CD4-positive, alpha-beta T cell treated with Interleukin-15 for 4 hours (primary cell): ENCODE measurements at regions not wholly inside any gene's neighbourhood (a gene's known extent, or its start where the extent isn't known, plus 50 kb on each side); places are given as distances from the start of the nearest gene placed in this dataset.
A peak's percentile ranks its signal among the peaks of the same experiment; 100 is the strongest.

Experiments
- DNase-seq: peaks from one replicate; pipeline ENCODE4 v3.0.0-alpha.2; 2020; ENCODE audit warnings: low spot score

GRCh38 chr17:31704483-31704882 lies 154.6 kb downstream of the COPRS start:
- no peak for DNase-seq

DNA sequence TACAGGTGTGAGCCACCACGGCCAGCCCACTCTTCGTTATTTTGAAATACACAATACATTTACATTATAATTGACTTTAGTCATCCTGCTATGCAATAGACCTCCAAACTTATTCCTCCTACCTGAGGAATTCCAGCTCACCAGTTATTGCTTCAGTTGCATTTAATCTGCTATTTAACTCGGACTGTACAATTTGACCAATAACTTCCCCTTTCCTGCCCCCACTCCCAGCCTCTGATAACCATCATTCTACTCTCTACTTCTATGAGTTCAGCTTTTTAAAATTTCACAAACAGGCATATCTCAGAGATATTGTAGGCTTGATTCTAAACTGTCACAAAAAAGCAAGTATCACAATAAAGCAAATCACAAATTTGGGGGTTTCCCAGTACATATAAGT lies 157.0 kb downstream of the COPRS start:
- DNase-seq: no peak

DNA sequence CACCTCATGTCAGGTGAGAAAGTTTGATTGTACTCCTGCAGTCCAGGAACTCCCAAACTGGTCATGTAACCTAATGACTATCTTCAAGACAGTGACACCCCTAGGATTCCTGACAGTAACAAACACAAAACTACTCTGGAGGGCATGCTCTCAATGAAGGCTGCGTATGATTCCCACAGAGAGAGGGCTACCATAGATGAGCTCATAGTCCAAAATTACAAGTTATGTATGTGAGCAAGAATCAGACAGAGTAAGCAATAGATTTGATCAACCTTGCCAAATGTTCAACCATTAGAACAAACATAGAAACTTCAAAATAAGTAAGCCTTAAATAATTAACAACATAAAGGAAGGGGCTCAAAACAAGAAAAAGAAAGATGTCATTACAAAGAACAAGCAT lies 158.1 kb downstream of the COPRS start:
- no peak for DNase-seq

GRCh38 chr17:31699886-31700285 lies 159.2 kb downstream of the COPRS start:
- DNase-seq: no peak

GRCh38 chr17:31699281-31699680 lies 159.8 kb downstream of the COPRS start:
- DNase-seq: no peak

DNA sequence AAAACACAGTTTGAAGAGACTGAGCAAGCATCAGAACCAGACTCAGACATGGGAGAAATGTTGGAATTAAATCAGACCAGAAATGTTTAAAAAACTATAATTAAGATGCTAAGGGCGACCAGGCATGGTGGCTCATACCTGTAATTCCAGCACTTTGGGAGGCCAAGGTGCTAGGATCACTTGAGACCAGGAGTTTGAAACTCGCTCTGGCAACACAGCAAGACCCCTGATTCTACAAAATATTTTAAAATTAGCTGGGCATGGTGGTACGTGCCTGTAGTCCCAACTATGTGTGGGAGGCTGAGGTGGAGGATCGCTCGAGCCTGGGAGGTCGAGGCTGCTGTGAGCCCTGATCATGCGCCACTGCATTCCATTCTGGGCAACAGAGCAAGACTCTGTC lies 160.3 kb downstream of the COPRS start:
- DNase-seq: no peak

- DNase-seq: no peak
These were observed 161.2 kb downstream of the COPRS start for GRCh38 chr17:31697838-31698237.

GRCh38 chr17:31696703-31697325 lies 162.2 kb downstream of the COPRS start:
- DNase-seq: no peak

DNA sequence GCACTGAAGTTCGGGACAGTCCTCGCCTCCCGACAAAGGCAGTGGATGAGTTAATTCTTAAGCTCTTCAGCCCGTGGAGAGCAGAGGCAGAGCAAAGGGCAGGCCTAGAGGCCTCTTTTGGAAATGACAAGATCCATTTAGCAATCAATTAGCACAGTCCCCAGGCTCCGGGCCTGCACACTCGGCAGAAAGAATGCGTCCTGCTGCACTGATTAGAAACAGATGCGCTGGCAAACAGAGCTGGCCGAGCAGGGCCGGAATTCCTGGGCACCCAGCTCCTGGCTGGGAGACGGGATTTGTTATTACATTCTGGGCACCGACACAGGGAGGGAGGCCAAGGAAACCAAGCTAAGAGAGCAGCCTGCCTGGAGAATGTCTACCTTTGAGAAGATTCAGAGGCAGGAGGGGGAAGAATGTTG lies 162.9 kb downstream of the COPRS start:
- DNase-seq: no peak

DNA sequence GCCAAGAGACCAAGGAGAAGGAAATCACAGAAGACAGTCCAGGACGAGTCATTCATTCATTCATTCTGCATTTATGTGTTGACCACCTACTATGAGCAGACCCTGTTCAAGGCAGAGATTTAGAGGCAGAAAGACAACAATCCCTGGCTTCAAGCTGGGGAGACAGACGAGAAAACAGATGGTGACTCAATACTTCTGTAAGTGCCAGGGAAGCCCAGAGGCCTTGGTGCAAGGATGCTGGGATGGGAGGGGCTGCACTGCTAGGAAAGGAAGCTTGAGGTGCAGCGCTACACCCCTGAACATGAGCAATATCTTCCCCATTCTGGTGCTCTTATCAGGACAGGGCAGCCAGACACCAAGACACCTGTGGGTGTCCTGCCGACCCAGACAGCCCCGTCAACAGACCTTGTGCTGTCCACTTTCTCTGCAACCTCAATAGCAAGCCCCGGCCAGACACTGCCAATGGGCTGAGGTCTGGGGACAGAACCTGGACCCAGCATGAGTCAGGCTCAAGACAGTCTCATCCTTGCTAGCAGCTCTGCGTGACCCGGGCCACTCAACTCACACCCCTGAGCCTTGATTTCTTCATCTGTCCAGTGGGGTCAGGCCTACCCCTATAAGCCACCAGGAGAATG lies 163.5 kb downstream of the COPRS start:
- no peak for DNase-seq

DNA sequence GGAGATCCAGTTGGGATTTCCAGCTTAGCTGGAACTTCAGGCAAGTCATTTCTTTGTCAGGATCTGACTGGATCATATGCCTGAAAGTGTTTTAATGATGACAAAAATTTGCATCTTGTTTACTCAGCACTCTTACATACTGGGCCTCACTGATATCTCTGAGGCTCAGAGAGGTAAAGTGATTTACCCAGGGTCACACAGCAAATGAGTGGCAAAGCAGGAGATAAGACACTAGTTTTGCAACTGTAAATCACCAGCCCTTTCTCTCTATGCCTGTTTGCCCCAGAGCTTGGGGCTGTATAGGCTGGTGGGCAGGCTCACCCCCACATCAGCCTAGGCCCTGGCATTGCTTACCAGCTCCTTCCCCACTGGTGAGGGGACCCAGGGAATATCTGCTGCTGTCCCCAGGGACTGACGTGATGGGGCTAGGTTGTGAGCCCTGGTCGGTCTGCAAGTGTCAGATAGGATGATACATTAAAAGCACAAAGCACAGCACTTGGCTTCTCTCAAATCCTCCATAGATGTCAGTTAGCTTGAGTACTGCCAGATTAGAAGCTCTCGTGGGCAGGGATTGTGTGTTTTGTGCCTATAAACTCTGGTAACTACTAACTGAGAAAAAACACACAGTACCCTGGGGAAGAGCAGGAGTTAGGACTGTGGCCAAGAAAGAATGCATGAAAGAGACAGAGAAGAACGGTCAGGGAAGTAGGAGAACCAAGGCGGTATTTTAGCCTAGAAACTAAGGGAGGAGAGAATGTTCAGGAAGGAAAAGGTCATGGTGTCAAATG lies 165.4 kb downstream of the COPRS start:
- DNase-seq: no peak

GRCh38 chr17:31692632-31693031 lies 166.4 kb downstream of the COPRS start:
- no peak for DNase-seq

- no peak for DNase-seq
These were observed 167.0 kb downstream of the COPRS start for GRCh38 chr17:31692027-31692426.

GRCh38 chr17:31691251-31691905 lies 167.7 kb downstream of the COPRS start:
- DNase-seq: no peak

DNA sequence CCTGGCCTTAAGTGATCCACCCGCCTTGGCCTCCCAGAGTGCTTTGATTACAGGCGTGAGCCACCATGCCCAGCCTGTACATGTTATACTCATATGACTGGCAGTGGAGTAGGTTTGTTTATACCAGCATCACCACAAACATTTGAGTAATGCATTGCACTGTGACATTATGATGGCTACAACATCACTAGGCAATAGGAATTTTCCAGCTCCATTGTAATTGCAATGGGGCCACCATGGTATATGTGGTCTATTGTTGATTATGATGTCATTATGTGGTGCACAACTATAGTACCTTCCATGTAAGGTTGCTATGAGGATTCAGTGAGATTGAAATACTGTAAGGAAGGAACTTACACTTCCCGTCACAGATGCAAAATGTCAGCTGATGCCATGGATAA lies 168.9 kb downstream of the COPRS start:
- DNase-seq: no peak

- DNase-seq: no peak
These were observed 170.3 kb downstream of the COPRS start for GRCh38 chr17:31688701-31689100.

DNA sequence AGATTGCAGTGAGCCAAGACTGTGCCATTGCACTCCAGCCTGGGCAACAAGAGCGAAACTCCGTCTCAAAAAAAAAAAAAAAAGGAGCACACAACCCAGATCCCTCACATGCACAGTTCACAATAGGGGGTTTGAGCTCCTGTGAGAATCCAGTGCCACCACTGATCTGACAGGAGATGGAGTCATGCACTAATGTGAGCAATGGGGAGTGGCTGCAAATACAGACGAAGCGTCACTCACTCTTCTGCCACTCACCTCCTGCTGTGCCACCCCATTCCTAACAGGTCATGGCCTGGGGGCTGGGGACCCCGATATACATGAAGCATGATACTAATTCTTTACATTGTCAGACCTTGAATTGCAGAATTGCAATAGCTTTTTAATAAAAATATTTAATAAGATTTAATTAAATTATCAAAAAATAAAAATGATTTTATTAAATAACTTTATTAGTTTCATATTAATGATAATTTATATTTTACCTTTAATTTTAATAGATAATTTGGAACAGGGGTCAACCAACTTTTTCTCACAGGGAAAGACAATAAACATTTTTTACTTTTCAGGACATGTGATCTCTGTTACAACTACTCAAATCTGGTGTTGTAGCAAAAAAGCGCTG lies 171.4 kb downstream of the COPRS start:
- no peak for DNase-seq

DNA sequence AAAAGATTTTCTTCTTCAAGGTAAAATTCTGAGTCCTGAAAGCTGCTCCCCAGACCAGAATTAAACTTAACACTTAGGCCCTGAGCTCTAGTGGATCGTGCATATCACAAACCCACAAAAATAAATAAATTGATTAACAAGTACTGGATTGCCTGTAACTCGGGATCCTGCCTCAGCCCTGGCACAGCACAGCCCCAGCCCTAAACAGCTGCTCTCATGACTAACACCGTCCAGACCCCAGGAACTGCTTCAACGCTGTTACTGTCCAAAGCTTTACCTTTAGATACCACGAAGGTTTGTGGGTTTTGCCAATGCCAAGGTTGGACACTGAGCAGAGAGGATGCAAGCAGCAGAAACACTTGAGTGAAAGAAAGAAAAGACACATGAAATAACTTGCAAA lies 172.5 kb downstream of the COPRS start:
- no peak for DNase-seq

DNA sequence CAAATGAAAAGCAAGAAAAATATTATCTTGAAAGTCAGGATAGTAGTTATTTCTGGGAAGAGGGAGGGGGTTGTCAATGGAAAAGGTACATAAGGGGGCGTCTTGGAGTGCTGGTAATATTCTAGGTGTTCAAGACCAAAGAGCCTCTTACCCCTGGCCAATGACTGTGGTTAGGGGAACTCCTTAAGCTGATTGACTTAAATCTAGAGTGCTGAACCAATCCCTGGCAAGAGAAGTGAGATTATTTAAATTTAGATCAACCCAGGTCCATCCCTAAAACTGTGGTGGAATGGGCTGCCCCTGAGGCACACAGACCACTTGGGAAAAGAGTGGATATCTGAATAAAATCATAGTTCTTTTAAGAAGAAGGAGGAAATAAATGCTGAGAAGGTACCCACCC lies 174.1 kb downstream of the COPRS start:
- DNase-seq: no peak

GRCh38 chr17:31680126-31680525 lies 178.9 kb downstream of the COPRS start:
- DNase-seq: peak; percentile 4

DNA sequence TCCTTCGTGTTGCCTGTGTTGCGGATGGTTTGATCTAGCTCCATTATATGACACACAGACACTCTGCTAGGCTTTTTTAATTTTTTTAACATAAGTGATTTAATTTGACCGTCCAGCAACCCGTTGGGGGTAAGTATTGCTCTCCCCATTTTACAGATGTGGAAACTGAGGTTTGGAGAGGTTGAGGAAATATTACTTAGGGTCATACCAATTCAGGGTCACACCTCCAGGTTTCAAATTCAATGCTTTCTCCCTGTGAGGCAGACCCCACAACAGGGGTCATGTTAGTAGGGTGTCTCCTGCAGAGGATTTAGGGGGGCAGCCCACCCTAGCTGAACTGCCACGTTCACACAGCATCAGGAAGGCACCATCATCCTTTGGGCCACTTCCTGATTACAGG lies 179.4 kb downstream of the COPRS start:
- DNase-seq: no peak

- no peak for DNase-seq
These were observed 180.6 kb downstream of the COPRS start for GRCh38 chr17:31678431-31678830.
